Trophoblast cell (in vitro differentiated cells and primary cell): ENCODE measurements at regions not wholly inside any gene's neighbourhood (a gene's known extent, or its start where the extent isn't known, plus 50 kb on each side); places are given as distances from the start of the nearest gene placed in this dataset.

Experiments
- DNase-seq, 2 donors: peaks; one replicate each; pipeline ENCODE4 v3.0.0-alpha.2; 2016
- H2AFZ ChIP-seq: 2 replicates; pipeline ENCODE4 v1.6.1; 2013; ENCODE audit warnings: low read length, moderate library complexity, mild to moderate bottlenecking; ENCODE audit not compliant: insufficient read depth, poor library complexity
- H2AK5ac ChIP-seq: 2 replicates; pipeline ENCODE4 v1.6.1; 2013; ENCODE audit warnings: mild to moderate bottlenecking, low read length
- H2BK120ac ChIP-seq: 2 replicates; pipeline ENCODE4 v1.6.1; 2013; ENCODE audit warnings: low read length, mild to moderate bottlenecking, moderate library complexity; ENCODE audit not compliant: insufficient read depth, poor library complexity
- H2BK12ac ChIP-seq: 2 replicates; pipeline ENCODE4 v1.6.1; 2013; ENCODE audit warnings: mild to moderate bottlenecking, low read length, moderate library complexity
- H2BK5ac ChIP-seq: 2 replicates; pipeline ENCODE4 v1.6.1; 2013; ENCODE audit warnings: low read length, low read depth, moderate library complexity, mild to moderate bottlenecking; ENCODE audit not compliant: poor library complexity
- H3K14ac ChIP-seq: 2 replicates; pipeline ENCODE4 v1.6.1; 2013; ENCODE audit warnings: mild to moderate bottlenecking, low read length
- H3K18ac ChIP-seq: 2 replicates; pipeline ENCODE4 v1.6.1; 2013; ENCODE audit warnings: mild to moderate bottlenecking, low read length
- H3K23ac ChIP-seq: 2 replicates; pipeline ENCODE4 v1.6.1; 2013; ENCODE audit warnings: low read length
- H3K27ac ChIP-seq: 2 replicates; pipeline ENCODE4 v1.5.1; 2013; ENCODE audit warnings: low read depth, mild to moderate bottlenecking, inconsistent platforms, low read length, moderate library complexity
- H3K27me3 ChIP-seq: 2 replicates; pipeline ENCODE4 v1.6.1; 2013; ENCODE audit warnings: inconsistent platforms, mild to moderate bottlenecking, low read length, moderate library complexity; ENCODE audit not compliant: insufficient read depth
- H3K36me3 ChIP-seq, 2 experiments: 1 replicate in 1 of 2; 2 replicates in 1 of 2; pipeline ENCODE4 v1.6.1; 2013; ENCODE audit warnings: low read length in 2 of 2, mild to moderate bottlenecking in 2 of 2, moderate library complexity in 1 of 2; ENCODE audit not compliant: insufficient read depth in 2 of 2, control insufficient read depth in 1 of 2
- H3K4ac ChIP-seq: 2 replicates; pipeline ENCODE4 v1.6.1; 2013; ENCODE audit warnings: low read depth, mild to moderate bottlenecking, low read length, moderate library complexity
- H3K4me1 ChIP-seq, 2 experiments: 1 replicate in 1 of 2; 2 replicates in 1 of 2; pipeline ENCODE4 v1.6.1; 2013; ENCODE audit warnings: low read length in 2 of 2, mild to moderate bottlenecking in 2 of 2, moderate library complexity in 1 of 2; ENCODE audit not compliant: insufficient read depth in 2 of 2, control insufficient read depth in 1 of 2
- H3K4me2 ChIP-seq: 2 replicates; pipeline ENCODE4 v1.6.1; 2013; ENCODE audit warnings: inconsistent platforms, mild to moderate bottlenecking, low read length, moderate library complexity
- H3K4me3 ChIP-seq: 2 replicates; pipeline ENCODE4 v1.5.1; 2013; ENCODE audit warnings: mild to moderate bottlenecking, low read depth, low read length, inconsistent platforms
- H3K79me1 ChIP-seq: one replicate; pipeline ENCODE4 v1.6.1; 2013; ENCODE audit warnings: low read length
- H3K79me2 ChIP-seq: 2 replicates; pipeline ENCODE4 v1.6.1; 2013; ENCODE audit warnings: low read length, mild to moderate bottlenecking; ENCODE audit not compliant: control insufficient read depth, insufficient read depth, poor library complexity
- H3K9ac ChIP-seq: 2 replicates; pipeline ENCODE4 v1.6.1; 2013; ENCODE audit warnings: mild to moderate bottlenecking, low read length
- H3K9me3 ChIP-seq: 2 replicates; pipeline ENCODE4 v1.6.1; 2013; ENCODE audit warnings: low read depth, mild to moderate bottlenecking, control low read depth, inconsistent platforms, low read length; ENCODE audit not compliant: insufficient read depth
- H4K12ac ChIP-seq: 2 replicates; pipeline ENCODE4 v1.6.1; 2013; ENCODE audit warnings: low read depth, mild to moderate bottlenecking, low read length, moderate library complexity
- H4K8ac ChIP-seq: 2 replicates; pipeline ENCODE4 v1.6.1; 2013; ENCODE audit warnings: low read depth, mild to moderate bottlenecking, low read length, moderate library complexity
- H4K91ac ChIP-seq: one replicate; pipeline ENCODE4 v1.6.1; 2013; ENCODE audit warnings: low read depth, mild to moderate bottlenecking, low read length, moderate library complexity
- WGBS: extraction: QIAGEN DNeasy Blood & Tissue Kit; methylation state at CpG from one replicate; pipeline ENCODE4 v1.1.7; 2013; ENCODE audit warnings: missing lambda C conversion rate; ENCODE audit not compliant: insufficient read length, insufficient coverage; ENCODE audit errors: extremely low coverage; 5-methylcytosine and 5-hydroxymethylcytosine counted together

DNA sequence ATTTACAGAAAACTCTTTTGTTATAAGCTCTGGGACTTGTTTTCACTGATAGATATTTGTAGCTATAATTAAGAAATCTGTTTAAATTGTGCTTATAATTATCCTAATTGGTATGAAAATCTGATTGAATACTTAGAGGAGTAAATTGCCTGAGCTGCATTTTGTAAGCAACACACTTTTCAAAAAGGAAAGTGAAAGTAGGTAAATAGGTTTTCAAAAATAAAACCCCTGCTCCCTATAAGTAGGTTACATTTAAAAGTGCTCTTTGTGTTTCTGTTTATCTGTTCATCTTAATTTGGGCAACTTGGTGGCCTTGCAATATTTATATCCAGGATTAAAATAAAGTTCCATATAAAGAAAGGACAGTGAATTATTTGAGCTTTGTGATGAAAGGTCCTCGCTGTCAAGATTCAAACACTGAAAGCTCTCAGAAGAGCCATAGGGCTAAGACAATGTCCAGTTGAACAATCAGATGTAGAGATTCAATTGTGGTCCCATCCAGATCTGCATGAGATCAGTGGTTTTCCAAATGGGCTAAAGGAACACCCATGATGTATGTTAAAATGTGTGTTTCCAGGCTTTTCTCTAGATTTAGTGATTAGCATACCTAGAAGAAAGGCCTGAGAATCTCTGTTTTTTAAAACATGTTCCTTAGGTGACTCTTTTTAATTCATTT lies 371.6 kb downstream of the RPRM start:
- H3K18ac ChIP-seq: no peak overlapping the region
- no peak overlapping the region for H3K23ac ChIP-seq
- H2AFZ ChIP-seq: no peak overlapping the region
- H4K91ac ChIP-seq: no peak overlapping the region
- H3K14ac ChIP-seq: no peak overlapping the region
- H4K12ac ChIP-seq: no peak overlapping the region
- no peak overlapping the region for H3K4ac ChIP-seq
- no peak for DNase-seq
- no peak overlapping the region for H2BK5ac ChIP-seq
- H3K4me2 ChIP-seq: no peak overlapping the region
- WGBS: no CpG with 5 or more reads among the region's 1 CpG
- no peaks in the 10 kb centered on the region for H3K79me1 ChIP-seq
- no peak overlapping the region for H2AK5ac ChIP-seq
- no peaks in the 10 kb centered on the region for H3K27me3 ChIP-seq
- no peak overlapping the region for H4K8ac ChIP-seq
- H3K9ac ChIP-seq: no peak overlapping the region
- no peaks in the 10 kb centered on the region for H3K79me2 ChIP-seq
- H3K36me3 ChIP-seq: no peaks in the 10 kb centered on the region
- no peaks in the 10 kb centered on the region for H3K4me1 ChIP-seq
- no peak overlapping the region for H2BK120ac ChIP-seq
- no peak overlapping the region for H3K27ac ChIP-seq
- no peak overlapping the region for H3K4me3 ChIP-seq
- H3K9me3 ChIP-seq: no peaks in the 10 kb centered on the region
- no peak overlapping the region for H2BK12ac ChIP-seq

DNA sequence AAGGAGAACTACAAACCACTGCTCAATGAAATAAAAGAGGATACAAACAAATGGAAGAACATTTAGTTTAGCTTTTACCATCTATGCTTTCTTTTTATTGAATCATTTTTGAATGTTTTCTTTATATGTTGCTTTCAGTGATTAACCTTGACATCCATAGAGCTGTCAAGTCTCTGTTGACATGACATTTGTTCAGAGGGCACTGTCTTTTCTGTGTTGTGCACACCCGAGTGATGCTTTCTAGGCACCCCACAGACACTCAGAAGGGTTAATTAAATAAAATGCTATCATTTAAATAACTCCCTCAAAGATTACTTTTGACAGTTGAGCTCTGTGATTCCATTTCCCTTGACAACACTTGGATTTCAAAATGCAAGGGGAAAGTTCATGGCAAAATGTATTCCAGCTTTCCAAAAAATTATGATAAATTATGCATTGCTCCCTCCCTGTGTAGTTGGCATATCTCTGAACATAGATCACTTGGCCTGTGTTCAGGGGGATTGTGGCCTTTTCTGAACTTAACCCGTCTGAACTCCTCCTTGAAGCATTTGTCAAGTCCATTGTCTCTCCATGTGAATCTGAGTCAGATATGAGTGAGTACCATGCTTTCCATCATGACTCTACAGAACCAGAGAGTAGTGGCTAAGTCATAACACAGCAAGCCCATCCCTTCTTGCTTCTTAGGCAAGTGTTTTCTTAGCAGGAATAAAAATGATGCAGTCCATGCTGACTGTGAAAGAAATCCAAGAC lies 372.6 kb downstream of the RPRM start:
- no CpG with 5 or more reads among the region's 2 CpGs for WGBS
- H3K23ac ChIP-seq: no peak overlapping the region

DNA sequence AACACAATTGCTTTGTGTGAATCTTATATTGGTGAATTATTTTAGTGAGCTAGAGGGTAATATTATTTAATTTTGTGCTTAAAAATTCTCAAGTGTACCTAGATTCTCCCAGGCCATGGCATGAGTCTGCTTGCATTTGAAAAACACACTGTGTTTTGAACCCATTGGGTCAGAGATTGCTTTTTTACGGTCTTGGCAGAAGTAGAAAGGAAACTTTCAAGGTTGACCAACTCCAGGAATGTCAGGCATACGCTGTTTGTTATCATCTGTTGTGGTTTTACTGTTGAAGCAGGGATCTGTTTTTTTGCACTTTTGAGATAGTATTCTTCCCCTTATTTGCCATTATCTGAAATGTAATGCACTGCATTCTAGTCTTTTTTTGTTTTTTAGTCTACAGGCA lies 377.4 kb downstream of the RPRM start:
- no peaks in the 10 kb centered on the region for H3K36me3 ChIP-seq
- H3K4me1 ChIP-seq: peaks cover 3% of the 10 kb centered on the region in 2 experiments
- H3K23ac ChIP-seq: no peak overlapping the region
- H4K8ac ChIP-seq: no peak overlapping the region
- DNase-seq: no peak
- no peak overlapping the region for H3K4me2 ChIP-seq
- H3K18ac ChIP-seq: no peak overlapping the region
- no CpG with 5 or more reads among the region's 2 CpGs for WGBS
- no peak overlapping the region for H3K14ac ChIP-seq
- H4K12ac ChIP-seq: no peak overlapping the region
- no peak overlapping the region for H2AFZ ChIP-seq
- H3K4me3 ChIP-seq: no peak overlapping the region
- H2AK5ac ChIP-seq: no peak overlapping the region
- H2BK12ac ChIP-seq: no peak overlapping the region
- H3K79me1 ChIP-seq: peaks cover 2% of the 10 kb centered on the region
- no peak overlapping the region for H3K4ac ChIP-seq
- H3K9me3 ChIP-seq: no peaks in the 10 kb centered on the region
- H2BK5ac ChIP-seq: no peak overlapping the region
- no peaks in the 10 kb centered on the region for H3K79me2 ChIP-seq
- no peaks in the 10 kb centered on the region for H3K27me3 ChIP-seq
- no peak overlapping the region for H4K91ac ChIP-seq
- no peak overlapping the region for H3K9ac ChIP-seq
- no peak overlapping the region for H3K27ac ChIP-seq
- H2BK120ac ChIP-seq: no peak overlapping the region

More for the DNA sequence above, 372.6 kb downstream of the RPRM start:
- Histone ChIP-seq H3K18ac (no peak overlapping the region), H3K27me3 (no peaks in the 10 kb centered on the region), H2AFZ (no peak overlapping the region), H3K14ac (no peak overlapping the region), H3K79me1 (no peaks in the 10 kb centered on the region), H3K27ac (no peak overlapping the region), H2BK12ac (no peak overlapping the region), H3K4me1 (no peaks in the 10 kb centered on the region), H2AK5ac (no peak overlapping the region), H3K79me2 (no peaks in the 10 kb centered on the region), H4K12ac (no peak overlapping the region), H3K9ac (no peak overlapping the region), H3K4me2 (no peak overlapping the region), H3K36me3 (no peaks in the 10 kb centered on the region), H2BK120ac (no peak overlapping the region), H4K8ac (no peak overlapping the region), H4K91ac (no peak overlapping the region), H3K4me3 (no peak overlapping the region), H2BK5ac (no peak overlapping the region), H3K9me3 (no peaks in the 10 kb centered on the region), H3K4ac (no peak overlapping the region)
- no peak for DNase-seq

DNA sequence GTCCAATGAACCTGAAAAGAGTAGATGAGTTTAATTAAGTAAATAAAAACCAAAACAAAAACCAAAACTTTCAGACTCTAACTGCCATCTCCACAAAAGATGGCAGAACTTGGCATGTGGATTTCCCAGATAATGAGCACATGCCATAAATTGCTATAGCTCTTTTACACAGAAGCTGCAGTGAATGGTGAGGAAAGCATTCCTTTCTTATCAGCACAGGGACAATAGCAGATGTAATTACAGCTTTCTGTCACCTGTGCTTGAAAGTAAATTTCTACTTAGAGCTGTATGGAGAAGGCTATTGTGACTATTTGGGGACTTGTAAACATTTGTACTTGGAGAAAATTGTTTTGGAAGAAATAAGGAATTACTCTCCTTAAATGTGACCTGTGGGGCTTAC lies 378.4 kb downstream of the RPRM start:
- Histone ChIP-seq H3K36me3 (no peaks in the 10 kb centered on the region), H3K23ac (no peak overlapping the region), H4K91ac (no peak overlapping the region), H3K4me3 (no peak overlapping the region), H3K79me1 (peaks cover 2% of the 10 kb centered on the region), H4K8ac (no peak overlapping the region), H3K4ac (no peak overlapping the region), H3K14ac (no peak overlapping the region), H2BK12ac (no peak overlapping the region), H3K27me3 (no peaks in the 10 kb centered on the region), H3K9ac (no peak overlapping the region), H4K12ac (no peak overlapping the region), H2BK120ac (no peak overlapping the region), H3K4me2 (no peak overlapping the region), H3K9me3 (no peaks in the 10 kb centered on the region), H2AFZ (no peak overlapping the region), H3K27ac (no peak overlapping the region), H2AK5ac (no peak overlapping the region), H3K18ac (no peak overlapping the region), H3K79me2 (no peaks in the 10 kb centered on the region), H2BK5ac (no peak overlapping the region), H3K4me1 (peaks cover 3% of the 10 kb centered on the region in 2 experiments)
- peak; percentile 23 to 81 for DNase-seq
